Natural killer cell (primary cell): ENCODE measurements at regions not wholly inside any gene's neighbourhood (a gene's known extent, or its start where the extent isn't known, plus 50 kb on each side); places are given as distances from the start of the nearest gene placed in this dataset.

Experiments used
- ATAC-seq, 3 donors: fragments of 150-1000 bp in 2 of 3; fragments of 200-7000 bp in 1 of 3; cut with Tn5 transposase; 1 replicate in 1 of 3; 2 replicates in 2 of 3; pipeline ENCODE4 v1.10.0; 2021; ENCODE audit warnings: mild to moderate bottlenecking in 2 of 3, moderate library complexity in 2 of 3
- DNase-seq, 2 donors: peaks; one replicate each; pipeline versions ENCODE4 v3.0.0 to v3.0.0-alpha.2; 2013 to 2021; ENCODE audit warnings: mixed read lengths in 1 of 2
- H3K27ac ChIP-seq: one replicate; pipeline ENCODE4 v1.5.1; 2013; ENCODE audit warnings: mild to moderate bottlenecking, low read length
- H3K27me3 ChIP-seq: one replicate; pipeline ENCODE4 v1.6.1; 2013; ENCODE audit warnings: low read length; ENCODE audit not compliant: control insufficient read depth, insufficient read depth
- H3K36me3 ChIP-seq: one replicate; pipeline ENCODE4 v1.6.1; 2013; ENCODE audit warnings: low read length; ENCODE audit not compliant: control insufficient read depth, insufficient read depth
- H3K4me1 ChIP-seq: one replicate; pipeline ENCODE4 v1.6.1; 2013; ENCODE audit warnings: low read length; ENCODE audit not compliant: control insufficient read depth, insufficient read depth
- H3K4me3 ChIP-seq: one replicate; pipeline ENCODE4 v1.5.1; 2013; ENCODE audit warnings: low read length
- H3K9me3 ChIP-seq: one replicate; pipeline ENCODE4 v1.6.1; 2013; ENCODE audit warnings: low read length; ENCODE audit not compliant: control insufficient read depth, insufficient read depth
- H3K27ac Mint-ChIP-seq, 2 donors: one replicate each; pipeline ENCODE4 v1.8.0; 2022; ENCODE audit warnings: mild to moderate bottlenecking in 2 of 2, mixed read lengths in 2 of 2, moderate library complexity in 1 of 2
- H3K27me3 Mint-ChIP-seq, 2 donors: one replicate each; pipeline ENCODE4 v1.8.0; 2022; ENCODE audit warnings: low read depth in 2 of 2, mixed read lengths in 2 of 2
- H3K36me3 Mint-ChIP-seq: one replicate; pipeline ENCODE4 v1.8.0; 2022; ENCODE audit warnings: mixed read lengths
- H3K4me1 Mint-ChIP-seq, 2 donors: one replicate each; pipeline ENCODE4 v1.8.0; 2022; ENCODE audit warnings: mixed read lengths in 2 of 2
- H3K4me3 Mint-ChIP-seq: one replicate; pipeline ENCODE4 v1.8.0; 2022; ENCODE audit warnings: mild to moderate bottlenecking, moderate library complexity, mixed read lengths
- H3K9me3 Mint-ChIP-seq, 2 donors: one replicate each; pipeline ENCODE4 v1.8.0; 2022; ENCODE audit warnings: mixed read lengths in 2 of 2
- WGBS: methylation state at CpG from one replicate; pipeline ENCODE4 v1.1.7; 2013; ENCODE audit warnings: missing lambda C conversion rate; ENCODE audit not compliant: insufficient coverage; 5-methylcytosine and 5-hydroxymethylcytosine counted together
- intact Hi-C: fragments of 100-400 bp; cut with micrococcal nuclease; formaldehyde crosslinking; loops from one replicate; pipeline ENCODE4 v1.14.2; 2022
- TF ChIP-seq, protein P1 (sequence below): fragments of 200-600 bp; IDR thresholded peaks from one replicate; pipeline ENCODE4 v1.8.0; 2022; ENCODE audit warnings: antibody characterized with exemption

DNA sequence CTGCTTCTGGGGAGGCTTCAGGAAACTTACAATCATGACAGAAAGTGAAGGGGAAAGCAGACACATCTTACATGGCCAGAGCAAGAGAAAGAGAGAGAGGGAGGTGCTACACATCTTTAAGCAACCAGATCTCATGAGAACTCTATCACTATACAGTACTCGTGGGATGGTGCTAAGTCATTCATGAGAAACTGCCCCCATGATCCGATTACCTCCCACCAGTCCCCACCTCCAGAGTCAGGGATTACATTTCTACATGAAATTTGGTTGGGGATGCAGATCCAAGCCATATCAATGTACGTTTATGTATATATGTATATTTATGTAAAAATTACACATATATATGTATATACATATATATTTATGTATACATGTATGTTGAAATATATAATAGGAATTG, 54.4 kb upstream of the CCDC112 start:
- Mint-ChIP-seq H3K27me3 (peaks cover 11 to 15% of the 10 kb centered on the region in 2 donors), H3K27ac (no peak overlapping the region), H3K4me3 (no peak overlapping the region), H3K9me3 (no peaks in the 10 kb centered on the region), H3K36me3 (no peaks in the 10 kb centered on the region), H3K4me1 (no peaks in the 10 kb centered on the region)
- WGBS: no CpG with 5 or more reads among the region's 3 CpGs
- Histone ChIP-seq H3K4me3 (no peak overlapping the region), H3K27me3 (no peaks in the 10 kb centered on the region), H3K27ac (no peak overlapping the region), H3K36me3 (no peaks in the 10 kb centered on the region), H3K4me1 (no peaks in the 10 kb centered on the region), H3K9me3 (no peaks in the 10 kb centered on the region)
- TF ChIP-seq, protein P1, sequence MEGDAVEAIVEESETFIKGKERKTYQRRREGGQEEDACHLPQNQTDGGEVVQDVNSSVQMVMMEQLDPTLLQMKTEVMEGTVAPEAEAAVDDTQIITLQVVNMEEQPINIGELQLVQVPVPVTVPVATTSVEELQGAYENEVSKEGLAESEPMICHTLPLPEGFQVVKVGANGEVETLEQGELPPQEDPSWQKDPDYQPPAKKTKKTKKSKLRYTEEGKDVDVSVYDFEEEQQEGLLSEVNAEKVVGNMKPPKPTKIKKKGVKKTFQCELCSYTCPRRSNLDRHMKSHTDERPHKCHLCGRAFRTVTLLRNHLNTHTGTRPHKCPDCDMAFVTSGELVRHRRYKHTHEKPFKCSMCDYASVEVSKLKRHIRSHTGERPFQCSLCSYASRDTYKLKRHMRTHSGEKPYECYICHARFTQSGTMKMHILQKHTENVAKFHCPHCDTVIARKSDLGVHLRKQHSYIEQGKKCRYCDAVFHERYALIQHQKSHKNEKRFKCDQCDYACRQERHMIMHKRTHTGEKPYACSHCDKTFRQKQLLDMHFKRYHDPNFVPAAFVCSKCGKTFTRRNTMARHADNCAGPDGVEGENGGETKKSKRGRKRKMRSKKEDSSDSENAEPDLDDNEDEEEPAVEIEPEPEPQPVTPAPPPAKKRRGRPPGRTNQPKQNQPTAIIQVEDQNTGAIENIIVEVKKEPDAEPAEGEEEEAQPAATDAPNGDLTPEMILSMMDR: no peak
- intact Hi-C loops: no loop called here
- DNase-seq (no peak), ATAC-seq (no peak)

DNA sequence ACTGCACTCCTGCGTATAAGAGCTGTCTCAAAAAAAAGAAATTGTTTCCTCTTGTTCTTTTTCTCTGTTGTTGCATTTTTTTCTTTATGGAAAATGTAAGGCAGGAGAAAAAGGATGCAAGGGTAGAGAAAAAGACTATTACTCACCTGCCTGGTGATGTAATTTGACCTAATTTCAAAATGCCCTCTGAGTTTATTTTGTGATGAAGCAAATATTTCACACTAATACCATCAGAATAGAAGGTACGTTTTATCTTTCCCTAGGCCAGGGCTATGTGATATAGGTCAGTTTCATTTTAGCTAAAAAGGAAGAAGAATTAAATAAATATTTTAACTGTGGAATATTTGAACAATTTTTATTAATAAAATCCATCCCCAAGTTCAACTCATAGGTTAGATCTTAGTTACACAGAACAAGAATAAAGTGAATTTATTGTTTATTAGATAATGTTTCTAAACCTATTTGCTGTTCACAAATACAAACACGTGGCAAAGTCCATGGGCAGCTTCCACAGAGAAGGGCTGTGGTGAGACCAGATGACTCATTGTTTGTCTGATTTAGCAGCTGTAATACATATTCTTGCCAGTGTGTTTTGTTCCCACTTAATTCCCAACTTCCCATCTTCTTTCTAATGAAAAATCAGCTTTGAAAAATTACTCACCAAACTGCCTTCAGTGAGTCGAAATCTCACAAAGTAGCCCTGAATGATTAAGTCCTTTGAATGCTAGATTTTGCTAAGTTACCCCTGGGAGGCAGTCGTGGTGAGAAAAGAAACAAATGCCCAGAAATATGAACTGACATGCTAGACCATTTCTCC, 52.8 kb upstream of the CCDC112 start:
- TF ChIP-seq, protein P1: no peak
- 55% methylated on average over 4 of the region's 5 CpGs for WGBS
- H3K4me3 ChIP-seq: no peak overlapping the region
- Mint-ChIP-seq H3K36me3 (no peaks in the 10 kb centered on the region), H3K4me1 (no peaks in the 10 kb centered on the region), H3K27ac (no peak overlapping the region), H3K27me3 (peaks cover 14 to 24% of the 10 kb centered on the region in 2 donors), H3K9me3 (no peaks in the 10 kb centered on the region), H3K4me3 (no peak overlapping the region)
- no peaks in the 10 kb centered on the region for H3K9me3 ChIP-seq
- no peaks in the 10 kb centered on the region for H3K27me3 ChIP-seq
- intact Hi-C loops: no loop called here
- ATAC-seq (no peak), DNase-seq (no peak)
- H3K27ac ChIP-seq: no peak overlapping the region
- no peaks in the 10 kb centered on the region for H3K36me3 ChIP-seq
- H3K4me1 ChIP-seq: no peaks in the 10 kb centered on the region

DNA sequence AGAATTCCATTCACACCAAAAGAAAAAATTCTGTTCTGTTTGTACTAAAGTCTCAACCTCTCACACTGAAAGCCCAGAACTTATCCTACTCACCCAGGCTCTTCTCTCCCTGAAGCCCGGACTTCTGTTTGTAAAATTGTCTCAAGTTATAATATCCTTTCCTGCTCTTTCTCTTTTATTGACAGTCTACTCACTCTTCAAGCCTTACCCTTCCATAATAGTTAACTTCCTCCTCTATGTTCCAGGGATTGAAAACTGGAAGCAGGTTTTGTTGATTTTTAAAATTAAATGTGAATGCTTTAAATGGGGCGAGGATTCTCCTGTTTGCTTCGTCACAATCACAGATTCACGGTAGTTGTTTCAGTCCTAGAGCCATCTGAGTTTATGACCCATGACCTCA, 51.7 kb upstream of the CCDC112 start:
- Histone ChIP-seq H3K9me3 (no peaks in the 10 kb centered on the region), H3K4me3 (no peak overlapping the region), H3K27ac (no peak overlapping the region), H3K4me1 (no peaks in the 10 kb centered on the region), H3K27me3 (no peaks in the 10 kb centered on the region), H3K36me3 (no peaks in the 10 kb centered on the region)
- WGBS: 90% methylated on average over 4 of the region's 4 CpGs
- Mint-ChIP-seq H3K9me3 (no peaks in the 10 kb centered on the region), H3K36me3 (no peaks in the 10 kb centered on the region), H3K4me1 (no peaks in the 10 kb centered on the region), H3K27me3 (peaks cover 16 to 33% of the 10 kb centered on the region in 2 donors), H3K4me3 (no peak overlapping the region), H3K27ac (no peak overlapping the region)
- intact Hi-C loops: no loop called here
- DNase-seq (no peak), ATAC-seq (no peak)
- TF ChIP-seq, protein P1: no peak
